D721Med (cell line): ENCODE measurements at regions not wholly inside any gene's neighbourhood (a gene's known extent, or its start where the extent isn't known, plus 50 kb on each side); places are given as distances from the start of the nearest gene placed in this dataset.

Experiments used
- DNase-seq: peaks from one replicate; pipeline ENCODE4 v3.0.0; 2011; ENCODE audit warnings: low spot score; ENCODE audit not compliant: insufficient read length
- FAIRE-seq: peaks from 2 replicates; lab custom pipeline; 2011; peaks lifted over from hg19 to GRCh38; lab: Jason Lieb, UNC
- TF ChIP-seq, protein P1 (sequence below): IDR thresholded peaks from 2 replicates; pipeline ENCODE4 v1.5.1; 2012; ENCODE audit warnings: mild to moderate bottlenecking, control low read depth; ENCODE audit not compliant: insufficient read depth; ENCODE audit errors: missing control alignments

DNA sequence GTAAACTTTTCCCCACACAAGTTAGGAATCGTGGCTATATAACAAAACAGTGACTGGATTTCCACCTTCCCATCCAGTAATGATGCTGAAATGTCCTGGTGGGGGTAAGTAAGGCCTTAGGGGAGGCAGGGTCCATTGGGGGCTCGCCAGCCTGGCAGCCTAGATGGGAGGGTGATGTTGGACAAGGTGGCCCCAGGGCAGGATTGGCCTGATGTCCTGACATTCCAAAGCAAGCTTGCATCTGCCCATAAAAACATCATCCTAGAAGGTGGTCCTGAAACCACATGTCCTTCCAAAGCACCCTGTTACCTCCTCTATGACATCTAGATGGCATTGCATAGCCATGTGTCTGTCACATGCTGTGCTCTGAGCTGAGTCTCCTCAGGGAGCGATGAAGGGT, 54.1 kb upstream of the RAB6C start:
- TF ChIP-seq, protein P1, sequence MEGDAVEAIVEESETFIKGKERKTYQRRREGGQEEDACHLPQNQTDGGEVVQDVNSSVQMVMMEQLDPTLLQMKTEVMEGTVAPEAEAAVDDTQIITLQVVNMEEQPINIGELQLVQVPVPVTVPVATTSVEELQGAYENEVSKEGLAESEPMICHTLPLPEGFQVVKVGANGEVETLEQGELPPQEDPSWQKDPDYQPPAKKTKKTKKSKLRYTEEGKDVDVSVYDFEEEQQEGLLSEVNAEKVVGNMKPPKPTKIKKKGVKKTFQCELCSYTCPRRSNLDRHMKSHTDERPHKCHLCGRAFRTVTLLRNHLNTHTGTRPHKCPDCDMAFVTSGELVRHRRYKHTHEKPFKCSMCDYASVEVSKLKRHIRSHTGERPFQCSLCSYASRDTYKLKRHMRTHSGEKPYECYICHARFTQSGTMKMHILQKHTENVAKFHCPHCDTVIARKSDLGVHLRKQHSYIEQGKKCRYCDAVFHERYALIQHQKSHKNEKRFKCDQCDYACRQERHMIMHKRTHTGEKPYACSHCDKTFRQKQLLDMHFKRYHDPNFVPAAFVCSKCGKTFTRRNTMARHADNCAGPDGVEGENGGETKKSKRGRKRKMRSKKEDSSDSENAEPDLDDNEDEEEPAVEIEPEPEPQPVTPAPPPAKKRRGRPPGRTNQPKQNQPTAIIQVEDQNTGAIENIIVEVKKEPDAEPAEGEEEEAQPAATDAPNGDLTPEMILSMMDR: no peak
- DNase-seq (no peak), FAIRE-seq (no peak)

DNA sequence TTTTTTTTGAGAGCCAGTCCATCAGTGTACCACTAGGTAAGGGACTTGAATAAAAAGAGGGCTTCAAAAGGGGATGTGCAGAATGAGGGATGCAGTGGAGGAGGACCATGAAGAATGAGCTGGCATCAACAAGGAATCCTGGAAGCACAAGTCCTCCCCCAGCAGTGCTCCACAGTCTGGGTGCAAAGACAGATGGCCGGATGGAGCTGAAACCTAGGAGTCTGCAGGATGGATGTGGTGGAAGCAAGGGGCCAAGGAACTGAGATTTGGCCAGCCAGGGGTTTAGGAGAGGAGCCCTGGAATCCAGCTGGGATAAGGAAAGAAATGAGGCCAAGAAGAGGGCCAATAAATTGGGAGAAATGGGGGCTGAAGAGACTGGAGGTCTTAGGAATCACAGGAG, 51.8 kb upstream of the RAB6C start:
- TF ChIP-seq, protein P1: no peak
- no peak for DNase-seq
- FAIRE-seq: no peak

DNA sequence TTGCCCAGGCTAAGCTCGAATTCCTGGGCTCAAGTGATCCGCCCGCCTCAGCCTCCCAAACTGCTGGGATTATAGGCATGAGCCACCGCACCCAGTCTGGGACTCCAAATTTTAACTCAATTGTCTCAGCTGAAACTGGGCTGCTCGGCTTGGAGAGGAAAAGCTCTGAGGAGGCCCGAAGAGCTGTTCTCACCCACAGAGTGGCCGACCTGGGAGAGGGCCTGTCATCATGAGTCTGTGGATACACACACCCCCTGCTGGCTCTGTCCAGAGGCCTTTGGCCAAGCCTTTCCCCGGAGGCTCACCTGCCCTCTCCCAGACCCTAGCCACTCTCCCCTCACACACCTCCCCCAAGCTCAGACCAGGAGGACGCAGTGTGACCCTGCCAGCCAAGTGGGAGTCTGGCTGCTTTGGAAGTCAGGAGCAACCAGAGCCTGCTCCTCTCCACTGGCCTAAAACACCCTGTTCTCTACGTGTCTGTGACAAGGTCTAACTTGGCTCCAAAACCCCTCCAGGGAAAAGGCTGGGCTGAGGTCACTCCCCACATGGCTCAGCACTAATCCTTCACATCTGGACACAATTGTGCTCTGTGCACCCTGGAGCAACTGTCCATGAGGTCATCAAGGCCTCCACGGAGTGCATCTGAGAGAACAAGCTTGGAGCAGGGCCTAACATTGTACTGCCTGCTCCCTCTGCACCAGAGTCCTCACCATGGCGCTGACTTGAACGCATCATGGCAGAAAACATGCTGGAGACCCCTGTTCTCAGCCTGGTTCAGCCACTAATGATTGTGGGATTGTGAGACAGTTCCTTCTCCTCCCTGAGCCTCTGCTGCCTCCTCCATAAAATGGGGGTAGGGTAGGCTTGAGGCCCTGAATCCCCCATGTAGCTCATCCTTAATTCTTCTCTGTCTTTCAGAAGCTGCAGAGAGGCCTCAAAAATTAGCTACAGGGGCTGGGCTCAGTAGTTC, 49.9 kb upstream of the RAB6C start:
- FAIRE-seq: no peak
- TF ChIP-seq, protein P1: no peak
- no peak for DNase-seq
